Keratinocyte (primary cell): ENCODE measurements at regions not wholly inside any gene's neighbourhood (a gene's known extent, or its start where the extent isn't known, plus 50 kb on each side); places are given as distances from the start of the nearest gene placed in this dataset.

Experiments used
- CTCF ChIP-seq, 3 experiments: IDR thresholded peaks in 1 of 3; conservative IDR thresholded peaks in 1 of 3; optimal IDR thresholded peaks in 1 of 3; 2 replicates in 2 of 3; 3 replicates in 1 of 3; pipeline versions ENCODE3 to v1.5.1; 2011; ENCODE audit warnings: low read length in 3 of 3, mild to moderate bottlenecking in 3 of 3, moderate library complexity in 2 of 3, control low read depth in 1 of 3, inconsistent platforms in 1 of 3; ENCODE audit not compliant: insufficient read depth in 2 of 3; ENCODE audit errors: extremely low read depth in 1 of 3
- EZH2 ChIP-seq: IDR thresholded peaks from one replicate; pipeline ENCODE4 v1.6.1; 2012; ENCODE audit warnings: inconsistent platforms, mild to moderate bottlenecking, low read length, moderate library complexity

GRCh38 chr4:59759082-59759825 lies 1440.9 kb upstream of the ADGRL3 start:
- no peak for TF ChIP-seq CTCF (optimal IDR thresholded peaks at IDR 0.05 in 1 of 3, IDR thresholded peaks at IDR 0.05 in 1 of 3, conservative IDR thresholded peaks at IDR 0.05 in 1 of 3; ENCODE audit: extremely low read depth in 1 of 3, insufficient read depth in 2 of 3, low read length in 3 of 3)
- no peak for TF ChIP-seq EZH2
